Thoracic aorta (tissue), 2 donors: ENCODE measurements at regions not wholly inside any gene's neighbourhood (a gene's known extent, or its start where the extent isn't known, plus 50 kb on each side); places are given as distances from the start of the nearest gene placed in this dataset.

Experiments used
- ATAC-seq: fragments of 150-250 bp; one replicate; pipeline ENCODE4 v1.8.0; 2017; ENCODE audit warnings: low read depth; ENCODE audit not compliant: insufficient number of reproducible peaks, low FRiP score
- DNase-seq: peaks from one replicate; pipeline ENCODE4 v3.0.0-alpha.2; 2020; ENCODE audit warnings: low spot score
- H3K27ac ChIP-seq, 2 donors: fragments of 200-600 bp; sonication (generic); 1 replicate in 1 of 2; 2 replicates in 1 of 2; pipeline ENCODE4 v1.5.1; 2016; ENCODE audit warnings: mild to moderate bottlenecking in 2 of 2, moderate library complexity in 2 of 2
- H3K27me3 ChIP-seq: fragments of 200-600 bp; sonication (generic); replicated peaks from 2 replicates; pipeline ENCODE4 v1.6.0; 2016; ENCODE audit warnings: mild to moderate bottlenecking; ENCODE audit not compliant: insufficient read depth
- H3K36me3 ChIP-seq: fragments of 200-600 bp; sonication (generic); one replicate; pipeline ENCODE4 v1.5.1; 2016
- H3K4me1 ChIP-seq, 2 donors: fragments of 200-600 bp; sonication (generic); 1 replicate in 1 of 2; 2 replicates in 1 of 2; pipeline versions ENCODE4 v1.5.1 to v1.6.0; 2016; ENCODE audit warnings: low read depth in 2 of 2, mild to moderate bottlenecking in 1 of 2; ENCODE audit not compliant: control insufficient read depth in 1 of 2
- H3K4me3 ChIP-seq: fragments of 200-600 bp; sonication (generic); 2 replicates; pipeline ENCODE4 v1.5.1; 2016; ENCODE audit warnings: mild to moderate bottlenecking
- H3K9me3 ChIP-seq: fragments of 200-600 bp; sonication (generic); 2 replicates; pipeline ENCODE4 v1.5.1; 2016
- CTCF ChIP-seq: fragments of 200-600 bp; sonication (generic); IDR thresholded peaks from one replicate; pipeline ENCODE4 v1.5.1; 2019; ENCODE audit warnings: antibody characterized with exemption

GRCh38 chr3:188978421-188979171 is 193.2 kb upstream of the TPRG1 start:
- no peak overlapping the region for H3K27ac ChIP-seq
- TF ChIP-seq CTCF, result no peak
- no peaks in the 10 kb centered on the region for H3K27me3 ChIP-seq
- H3K36me3 ChIP-seq, result no peaks in the 10 kb centered on the region
- no peak overlapping the region for H3K4me3 ChIP-seq
- no peaks in the 10 kb centered on the region for H3K9me3 ChIP-seq
- DNase-seq (no peak), ATAC-seq (no peak)
- H3K4me1 ChIP-seq, result peaks cover 0 to 18% of the 10 kb centered on the region in 2 donors

GRCh38 chr3:188979248-188979647 is 192.5 kb upstream of the TPRG1 start:
- no peaks in the 10 kb centered on the region for H3K27me3 ChIP-seq
- H3K4me3 ChIP-seq, result peak overlapping the region; percentile 4
- TF ChIP-seq CTCF, result no peak
- H3K4me1 ChIP-seq, result peaks cover 0 to 18% of the 10 kb centered on the region in 2 donors
- H3K36me3 ChIP-seq, result no peaks in the 10 kb centered on the region
- DNase-seq (no peak), ATAC-seq (no peak)
- H3K27ac ChIP-seq, result no peak overlapping the region
- H3K9me3 ChIP-seq, result no peaks in the 10 kb centered on the region

GRCh38 chr3:188979669-188980310 is 192.0 kb upstream of the TPRG1 start:
- H3K27ac ChIP-seq, result no peak overlapping the region
- ATAC-seq (no peak), DNase-seq (no peak)

GRCh38 chr3:188993181-188993580 is 178.6 kb upstream of the TPRG1 start:
- ATAC-seq, result no peak
- no peak for DNase-seq
- Histone ChIP-seq H3K27ac (no peak overlapping the region), H3K4me3 (no peak overlapping the region), H3K27me3 (no peaks in the 10 kb centered on the region), H3K4me1 (no peaks in the 10 kb centered on the region), H3K36me3 (no peaks in the 10 kb centered on the region), H3K9me3 (no peaks in the 10 kb centered on the region)
- no peak for TF ChIP-seq CTCF

More at GRCh38 chr3:188979669-188980310, 192.0 kb upstream of the TPRG1 start:
- Histone ChIP-seq H3K9me3 (no peaks in the 10 kb centered on the region), H3K4me1 (peaks cover 0 to 18% of the 10 kb centered on the region in 2 donors), H3K36me3 (no peaks in the 10 kb centered on the region), H3K4me3 (peak overlapping the region; percentile 4), H3K27me3 (no peaks in the 10 kb centered on the region)
- no peak for TF ChIP-seq CTCF

- TF ChIP-seq CTCF, result no peak
- Histone ChIP-seq H3K9me3 (no peaks in the 10 kb centered on the region), H3K4me3 (no peak overlapping the region), H3K27ac (no peak overlapping the region), H3K27me3 (no peaks in the 10 kb centered on the region), H3K36me3 (no peaks in the 10 kb centered on the region), H3K4me1 (no peaks in the 10 kb centered on the region)
- ATAC-seq (no peak), DNase-seq (no peak)
Observed at GRCh38 chr3:189001559-189001958, 170.2 kb upstream of the TPRG1 start.
